B cell (primary cell): ENCODE measurements at regions not wholly inside any gene's neighbourhood (a gene's known extent, or its start where the extent isn't known, plus 50 kb on each side); places are given as distances from the start of the nearest gene placed in this dataset.

Experiments
- ATAC-seq: fragments of 200-7000 bp; cut with Tn5 transposase; one replicate; pipeline ENCODE4 v1.10.0; 2021; ENCODE audit warnings: low read depth, mild to moderate bottlenecking, moderate number of reproducible peaks, moderate library complexity
- CTCF ChIA-PET: fragments of 350-600 bp; sonication (Branson Sonifier 250); formaldehyde crosslinking; loops from one replicate; lab custom pipeline; 2021; ENCODE audit warnings: antibody characterized with exemption, inconsistent platforms; lab: Charles Lee
- POLR2A ChIA-PET: fragments of 350-600 bp; sonication (Branson Sonifier 250); formaldehyde crosslinking; loops from one replicate; lab custom pipeline; 2021; ENCODE audit warnings: antibody characterized with exemption; lab: Charles Lee
- DNase-seq: peaks from one replicate; pipeline ENCODE4 v3.0.0; 2013
- H2AFZ ChIP-seq: 2 replicates; pipeline ENCODE4 v1.6.1; 2012; ENCODE audit warnings: mild to moderate bottlenecking, low read depth, low read length; ENCODE audit not compliant: insufficient read depth, poor library complexity, severe bottlenecking
- H3K27ac ChIP-seq, 2 donors: 1 replicate in 1 of 2; 2 replicates in 1 of 2; pipeline ENCODE4 v1.5.1; 2012 to 2013; ENCODE audit warnings: low read length in 2 of 2, mild to moderate bottlenecking in 2 of 2, moderate library complexity in 1 of 2
- H3K27me3 ChIP-seq, 4 experiments: fragments of 200-600 bp in 1 of 4; sonication (generic) in 1 of 4; replicated peaks in 1 of 4; 1 replicate in 2 of 4; 2 replicates in 2 of 4; pipeline versions ENCODE4 v1.6.1 to v1.7.0; 2013 to 2016; ENCODE audit warnings: low read length in 3 of 4, mild to moderate bottlenecking in 2 of 4, mixed read lengths in 1 of 4, moderate library complexity in 1 of 4; ENCODE audit not compliant: insufficient read depth in 4 of 4, control insufficient read depth in 3 of 4; ENCODE audit errors: control extremely low read depth in 1 of 4
- H3K36me3 ChIP-seq, 2 experiments: replicated peaks in 1 of 2; 1 replicate in 1 of 2; 2 replicates in 1 of 2; pipeline versions ENCODE4 v1.6.1 to v1.7.1; 2013; ENCODE audit warnings: low read length in 1 of 2; ENCODE audit not compliant: insufficient read depth in 2 of 2, control insufficient read depth in 1 of 2; ENCODE audit errors: control extremely low read depth in 1 of 2, extremely low read depth in 1 of 2
- H3K4me1 ChIP-seq, 2 donors: fragments of 200-600 bp in 1 of 2; sonication (generic) in 1 of 2; 1 replicate in 1 of 2; 2 replicates in 1 of 2; pipeline versions ENCODE4 v1.5.1 to v1.6.1; 2013 to 2017; ENCODE audit warnings: low read length in 2 of 2; ENCODE audit not compliant: control insufficient read depth in 2 of 2, insufficient read depth in 2 of 2
- H3K4me2 ChIP-seq: replicated peaks from 2 replicates; pipeline ENCODE3; 2012; ENCODE audit warnings: mild to moderate bottlenecking, low read depth, low read length; ENCODE audit not compliant: poor library complexity, severe bottlenecking
- H3K4me3 ChIP-seq, 5 experiments: fragments of 200-600 bp in 1 of 5; sonication (generic) in 1 of 5; 1 replicate in 3 of 5; 2 replicates in 2 of 5; pipeline versions ENCODE4 v1.5.1 to v1.7.0; 2011 to 2016; ENCODE audit warnings: low read length in 4 of 5, mild to moderate bottlenecking in 4 of 5, low read depth in 2 of 5, control low read depth in 1 of 5, moderate library complexity in 1 of 5; ENCODE audit not compliant: insufficient read depth in 1 of 5; ENCODE audit errors: control extremely low read depth in 1 of 5, extremely low read depth in 1 of 5
- H3K79me2 ChIP-seq: fragments of 200-600 bp; sonication (generic); one replicate; pipeline ENCODE4 v1.6.0; 2016; ENCODE audit warnings: low read length; ENCODE audit not compliant: control insufficient read depth, insufficient read depth
- H3K9ac ChIP-seq: fragments of 200-600 bp; sonication (generic); 2 replicates; pipeline ENCODE4 v1.6.1; 2017; ENCODE audit warnings: mild to moderate bottlenecking, low read length, moderate library complexity
- H3K9me3 ChIP-seq, 3 donors: one replicate each; pipeline versions ENCODE4 v1.6.1 to v1.7.1; 2013; ENCODE audit warnings: low read length in 2 of 3; ENCODE audit not compliant: control insufficient read depth in 2 of 3, insufficient read depth in 1 of 3; ENCODE audit errors: control extremely low read depth in 1 of 3
- H4K20me1 ChIP-seq: 2 replicates; pipeline ENCODE4 v1.6.0; 2012; ENCODE audit warnings: mild to moderate bottlenecking, low read length; ENCODE audit not compliant: insufficient read depth, control insufficient read depth, poor library complexity, severe bottlenecking
- H3K27ac Mint-ChIP-seq: one replicate; pipeline ENCODE4 v1.8.0; 2021; ENCODE audit warnings: mixed read lengths
- H3K27me3 Mint-ChIP-seq: one replicate; pipeline ENCODE4 v1.8.0; 2021; ENCODE audit warnings: mixed read lengths
- H3K4me1 Mint-ChIP-seq: one replicate; pipeline ENCODE4 v1.8.0; 2021; ENCODE audit warnings: mixed read lengths
- H3K4me3 Mint-ChIP-seq: one replicate; pipeline ENCODE4 v1.8.0; 2021; ENCODE audit warnings: mixed read lengths
- H3K9me3 Mint-ChIP-seq: one replicate; pipeline ENCODE4 v1.8.0; 2022; ENCODE audit warnings: mixed read lengths; ENCODE audit not compliant: insufficient read depth
- EZH2 ChIP-seq: IDR thresholded peaks from 2 replicates; pipeline ENCODE4 v1.6.1; 2012; ENCODE audit warnings: borderline replicate concordance, low read depth, mild to moderate bottlenecking, moderate library complexity, low read length; ENCODE audit not compliant: insufficient read depth, poor library complexity, severe bottlenecking
- WGBS: methylation state at CpG from one replicate; pipeline ENCODE4 v1.1.5; 2013; ENCODE audit warnings: missing lambda C conversion rate; ENCODE audit not compliant: insufficient coverage; 5-methylcytosine and 5-hydroxymethylcytosine counted together
- intact Hi-C: fragments of 100-400 bp; cut with micrococcal nuclease; formaldehyde crosslinking; loops from one replicate; pipeline ENCODE4 v1.10.0; 2022
- TF ChIP-seq, protein P1 (sequence below): fragments of 200-600 bp; IDR thresholded peaks from one replicate; pipeline ENCODE4 v1.8.0; 2022; ENCODE audit warnings: antibody characterized with exemption, mild to moderate bottlenecking

DNA sequence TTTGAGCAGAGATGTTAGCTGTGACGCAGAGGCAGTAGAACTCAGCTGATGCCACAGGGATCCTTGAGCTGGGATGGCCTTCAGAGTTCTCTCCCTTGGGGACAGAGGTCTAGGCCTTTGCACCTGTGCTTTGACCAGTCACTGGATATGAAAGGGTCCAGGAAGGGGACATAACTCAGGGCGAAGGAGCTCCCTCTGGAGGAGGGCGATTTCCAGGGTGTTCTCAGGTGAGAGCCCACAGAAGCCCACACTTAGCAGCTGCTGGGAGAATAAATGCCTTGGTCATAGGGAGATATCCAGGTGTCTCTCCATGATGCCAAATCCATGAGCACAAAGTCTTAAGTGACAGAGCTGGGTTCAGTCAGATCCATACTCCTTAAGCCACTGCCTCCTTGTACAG, 369.2 kb downstream of the NYAP2 start:
- no peak overlapping the region for H2AFZ ChIP-seq
- ATAC-seq (no peak), DNase-seq (no peak)
- H3K4me2 ChIP-seq = no peak overlapping the region
- TF ChIP-seq EZH2 = no peak
- TF ChIP-seq, protein P1, sequence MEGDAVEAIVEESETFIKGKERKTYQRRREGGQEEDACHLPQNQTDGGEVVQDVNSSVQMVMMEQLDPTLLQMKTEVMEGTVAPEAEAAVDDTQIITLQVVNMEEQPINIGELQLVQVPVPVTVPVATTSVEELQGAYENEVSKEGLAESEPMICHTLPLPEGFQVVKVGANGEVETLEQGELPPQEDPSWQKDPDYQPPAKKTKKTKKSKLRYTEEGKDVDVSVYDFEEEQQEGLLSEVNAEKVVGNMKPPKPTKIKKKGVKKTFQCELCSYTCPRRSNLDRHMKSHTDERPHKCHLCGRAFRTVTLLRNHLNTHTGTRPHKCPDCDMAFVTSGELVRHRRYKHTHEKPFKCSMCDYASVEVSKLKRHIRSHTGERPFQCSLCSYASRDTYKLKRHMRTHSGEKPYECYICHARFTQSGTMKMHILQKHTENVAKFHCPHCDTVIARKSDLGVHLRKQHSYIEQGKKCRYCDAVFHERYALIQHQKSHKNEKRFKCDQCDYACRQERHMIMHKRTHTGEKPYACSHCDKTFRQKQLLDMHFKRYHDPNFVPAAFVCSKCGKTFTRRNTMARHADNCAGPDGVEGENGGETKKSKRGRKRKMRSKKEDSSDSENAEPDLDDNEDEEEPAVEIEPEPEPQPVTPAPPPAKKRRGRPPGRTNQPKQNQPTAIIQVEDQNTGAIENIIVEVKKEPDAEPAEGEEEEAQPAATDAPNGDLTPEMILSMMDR = no peak
- Mint-ChIP-seq H3K4me1 (no peaks in the 10 kb centered on the region), H3K4me3 (no peak overlapping the region), H3K9me3 (no peaks in the 10 kb centered on the region), H3K27ac (no peak overlapping the region), H3K27me3 (no peaks in the 10 kb centered on the region)
- no peak overlapping the region for H3K27ac ChIP-seq
- intact Hi-C loops = no loop called here
- H3K9ac ChIP-seq = no peak overlapping the region
- no peaks in the 10 kb centered on the region for H3K9me3 ChIP-seq
- H3K36me3 ChIP-seq = no peaks in the 10 kb centered on the region
- WGBS = 96% methylated on average over 3 of the region's 3 CpGs
- no peaks in the 10 kb centered on the region for H3K27me3 ChIP-seq
- no peaks in the 10 kb centered on the region for H3K4me1 ChIP-seq
- H3K79me2 ChIP-seq = no peaks in the 10 kb centered on the region
- POLR2A ChIA-PET = no interaction called here
- no peaks in the 10 kb centered on the region for H4K20me1 ChIP-seq
- CTCF ChIA-PET = no interaction called here
- H3K4me3 ChIP-seq = no peak overlapping the region

DNA sequence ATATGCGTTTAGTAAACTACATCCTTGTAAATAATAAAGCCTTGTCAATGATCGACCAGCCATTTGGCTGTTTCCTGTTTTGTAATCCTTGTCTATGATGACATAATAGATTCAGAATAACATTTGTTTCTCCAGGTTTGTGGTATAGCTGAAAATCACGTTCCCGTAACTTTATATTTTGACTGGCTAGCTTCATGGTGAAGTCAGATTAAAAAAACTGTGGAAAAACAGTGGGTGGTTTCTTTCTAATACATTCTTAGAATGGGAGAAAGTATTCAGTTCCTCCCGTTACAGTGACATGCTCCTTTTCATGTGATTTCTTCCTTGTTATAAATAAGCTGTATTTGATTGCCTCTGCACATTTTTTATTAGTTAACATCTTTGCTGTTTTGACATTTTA, 366.9 kb downstream of the NYAP2 start:
- Mint-ChIP-seq H3K4me3 (no peak overlapping the region), H3K9me3 (no peaks in the 10 kb centered on the region), H3K27me3 (no peaks in the 10 kb centered on the region), H3K27ac (no peak overlapping the region), H3K4me1 (no peaks in the 10 kb centered on the region)
- TF ChIP-seq, protein P1 = no peak
- TF ChIP-seq EZH2 = no peak
- no peak for DNase-seq
- H3K4me1 ChIP-seq = no peaks in the 10 kb centered on the region
- ChIA-PET CTCF (no interaction called here), POLR2A (no interaction called here)
- no peaks in the 10 kb centered on the region for H3K79me2 ChIP-seq
- H3K36me3 ChIP-seq = no peaks in the 10 kb centered on the region
- H3K27me3 ChIP-seq = no peaks in the 10 kb centered on the region
- H4K20me1 ChIP-seq = no peaks in the 10 kb centered on the region
- H3K9ac ChIP-seq = no peak overlapping the region
- H2AFZ ChIP-seq = no peak overlapping the region
- intact Hi-C loops = no loop called here
- no peak overlapping the region for H3K4me2 ChIP-seq
- no peak overlapping the region for H3K4me3 ChIP-seq
- H3K9me3 ChIP-seq = no peaks in the 10 kb centered on the region
- WGBS = no CpG with 5 or more reads among the region's 5 CpGs
- no peak for ATAC-seq
- H3K27ac ChIP-seq = no peak overlapping the region
